Prostate gland (tissue), 2 donors: ENCODE measurements at regions not wholly inside any gene's neighbourhood (a gene's known extent, or its start where the extent isn't known, plus 50 kb on each side); places are given as distances from the start of the nearest gene placed in this dataset.

Experiments used
- DNase-seq: peaks from one replicate; pipeline ENCODE4 v3.0.0-alpha.2; 2019; ENCODE audit warnings: low spot score
- H3K27ac ChIP-seq, 2 donors: fragments of 200-600 bp; sonication (generic); 2 replicates each; pipeline ENCODE4 v1.5.1; 2017 to 2019
- H3K27me3 ChIP-seq: fragments of 200-600 bp; sonication (generic); replicated peaks from 2 replicates; pipeline ENCODE4 v1.5.1; 2019; ENCODE audit not compliant: insufficient read depth
- H3K36me3 ChIP-seq, 2 donors: fragments of 200-600 bp; sonication (generic); 1 replicate in 1 of 2; 2 replicates in 1 of 2; pipeline versions ENCODE4 v1.5.1 to v1.8.1; 2017 to 2019
- H3K4me1 ChIP-seq: fragments of 200-600 bp; sonication (generic); replicated peaks from 2 replicates; pipeline ENCODE4 v1.5.1; 2019
- H3K4me3 ChIP-seq, 2 donors: fragments of 200-600 bp; sonication (generic); 2 replicates each; pipeline ENCODE4 v1.5.1; 2017 to 2019
- H3K9me3 ChIP-seq: fragments of 200-600 bp; sonication (generic); 2 replicates; pipeline ENCODE4 v1.5.1; 2017
- POLR2A ChIP-seq: fragments of 450-650 bp; IDR thresholded peaks from one replicate; pipeline ENCODE4 v1.6.1; 2016; ENCODE audit warnings: antibody characterized with exemption, mild to moderate bottlenecking
- POLR2AphosphoS5 ChIP-seq: sonication (generic); formaldehyde crosslinking; IDR thresholded peaks from one replicate; pipeline ENCODE4 v1.6.1; 2017; ENCODE audit warnings: antibody characterized with exemption
- WGBS: methylation state at CpG from one replicate; pipeline ENCODE4 v1.1.5; 2018; 5-methylcytosine and 5-hydroxymethylcytosine counted together
- intact Hi-C: fragments of 100-400 bp; cut with DNase I; formaldehyde crosslinking; loops from one replicate; pipeline ENCODE4 v1.14.2; 2022
- TF ChIP-seq, protein P1 (sequence below), 4 experiments: fragments of 200-600 bp in 2 of 4; fragments of 450-650 bp in 2 of 4; sonication (generic) in 2 of 4; IDR thresholded peaks; 1 replicate in 3 of 4; 2 replicates in 1 of 4; pipeline ENCODE4 v1.5.1; 2016 to 2019; ENCODE audit warnings: antibody characterized with exemption in 4 of 4, mild to moderate bottlenecking in 2 of 4, moderate library complexity in 2 of 4

DNA sequence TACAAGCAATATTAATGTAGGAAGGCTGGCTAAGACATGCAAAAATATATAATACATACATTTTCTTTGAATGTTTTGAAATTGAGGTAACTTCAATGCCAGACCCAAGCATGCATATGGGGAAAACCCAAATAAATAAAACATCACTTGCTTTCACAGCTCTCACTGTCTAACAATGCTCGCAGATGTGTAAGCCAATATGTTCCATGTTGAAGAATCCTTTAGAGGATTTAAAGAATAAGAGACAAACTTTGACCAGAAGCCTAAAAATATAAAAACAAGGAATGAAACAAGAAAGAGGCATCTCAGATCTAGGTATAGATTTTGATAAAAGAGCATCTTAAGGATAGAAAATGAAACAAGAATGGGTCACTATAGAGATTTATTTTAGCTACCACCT is 354.2 kb downstream of the CDH10 start:
- Histone ChIP-seq H3K4me3 (no peak overlapping the region), H3K4me1 (no peaks in the 10 kb centered on the region), H3K9me3 (no peaks in the 10 kb centered on the region), H3K27me3 (no peaks in the 10 kb centered on the region), H3K36me3 (no peaks in the 10 kb centered on the region), H3K27ac (no peak overlapping the region)
- WGBS = 86% methylated on average over 1 of the region's 1 CpG
- TF ChIP-seq, protein P1, sequence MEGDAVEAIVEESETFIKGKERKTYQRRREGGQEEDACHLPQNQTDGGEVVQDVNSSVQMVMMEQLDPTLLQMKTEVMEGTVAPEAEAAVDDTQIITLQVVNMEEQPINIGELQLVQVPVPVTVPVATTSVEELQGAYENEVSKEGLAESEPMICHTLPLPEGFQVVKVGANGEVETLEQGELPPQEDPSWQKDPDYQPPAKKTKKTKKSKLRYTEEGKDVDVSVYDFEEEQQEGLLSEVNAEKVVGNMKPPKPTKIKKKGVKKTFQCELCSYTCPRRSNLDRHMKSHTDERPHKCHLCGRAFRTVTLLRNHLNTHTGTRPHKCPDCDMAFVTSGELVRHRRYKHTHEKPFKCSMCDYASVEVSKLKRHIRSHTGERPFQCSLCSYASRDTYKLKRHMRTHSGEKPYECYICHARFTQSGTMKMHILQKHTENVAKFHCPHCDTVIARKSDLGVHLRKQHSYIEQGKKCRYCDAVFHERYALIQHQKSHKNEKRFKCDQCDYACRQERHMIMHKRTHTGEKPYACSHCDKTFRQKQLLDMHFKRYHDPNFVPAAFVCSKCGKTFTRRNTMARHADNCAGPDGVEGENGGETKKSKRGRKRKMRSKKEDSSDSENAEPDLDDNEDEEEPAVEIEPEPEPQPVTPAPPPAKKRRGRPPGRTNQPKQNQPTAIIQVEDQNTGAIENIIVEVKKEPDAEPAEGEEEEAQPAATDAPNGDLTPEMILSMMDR (IDR thresholded peaks at IDR 0.05) = no peak
- TF ChIP-seq POLR2A (no peak), POLR2AphosphoS5 (no peak)
- intact Hi-C loops = no loop called here
- DNase-seq = no peak

DNA sequence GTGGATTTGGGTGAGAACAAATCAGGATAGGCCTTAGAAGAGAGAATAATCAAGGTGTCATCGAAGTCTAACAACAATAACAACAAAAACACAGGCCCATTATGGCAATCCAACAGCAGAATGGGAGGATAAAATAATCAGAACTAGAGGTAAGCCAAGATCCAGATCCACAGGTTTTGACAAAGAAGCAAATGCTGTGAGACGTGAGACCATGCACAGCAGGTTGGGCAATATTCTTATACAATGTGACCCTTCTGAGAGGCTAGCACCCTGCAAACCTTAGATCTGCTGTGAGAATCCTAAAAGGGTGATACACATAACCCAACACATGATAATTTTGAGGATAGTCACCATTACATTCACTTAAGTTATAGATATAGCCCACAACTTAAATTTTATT is 352.9 kb downstream of the CDH10 start:
- TF ChIP-seq POLR2A = no peak
- H3K27me3 ChIP-seq = no peaks in the 10 kb centered on the region
- H3K36me3 ChIP-seq = no peaks in the 10 kb centered on the region
- WGBS = 79% methylated on average over 2 of the region's 2 CpGs
- H3K9me3 ChIP-seq = no peaks in the 10 kb centered on the region
- H3K4me3 ChIP-seq = no peak overlapping the region
- no peak overlapping the region for H3K27ac ChIP-seq
- intact Hi-C loops = no loop called here
- H3K4me1 ChIP-seq = no peaks in the 10 kb centered on the region
- no peak for DNase-seq

DNA sequence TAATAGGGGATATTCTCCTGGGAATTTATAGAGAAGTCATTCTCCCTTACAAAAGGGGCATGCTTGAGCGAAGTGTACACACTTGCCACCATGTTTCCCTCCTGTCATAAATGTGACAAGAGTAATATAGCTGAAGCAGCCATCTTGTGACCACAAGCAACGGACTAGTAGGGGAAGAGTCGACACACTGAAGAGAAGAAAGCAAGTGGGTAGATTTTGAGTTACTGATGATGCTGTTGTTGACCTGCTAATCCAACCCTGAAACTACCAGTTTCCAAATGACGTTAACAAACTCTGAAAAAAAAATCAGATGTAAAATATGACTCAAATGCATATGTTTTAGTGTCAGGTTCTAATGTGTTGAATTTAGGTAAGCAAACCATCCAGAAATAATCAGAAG is 350.4 kb downstream of the CDH10 start:
- 70% methylated on average over 4 of the region's 4 CpGs for WGBS
- TF ChIP-seq POLR2A (no peak), POLR2AphosphoS5 (no peak)
- TF ChIP-seq, protein P1 (IDR thresholded peaks at IDR 0.05) = no peak
- H3K4me3 ChIP-seq = no peak overlapping the region
- no peaks in the 10 kb centered on the region for H3K9me3 ChIP-seq
- DNase-seq = no peak
- no peak overlapping the region for H3K27ac ChIP-seq
- no peaks in the 10 kb centered on the region for H3K4me1 ChIP-seq
- no peaks in the 10 kb centered on the region for H3K27me3 ChIP-seq
- intact Hi-C loops = no loop called here
- H3K36me3 ChIP-seq = no peaks in the 10 kb centered on the region

DNA sequence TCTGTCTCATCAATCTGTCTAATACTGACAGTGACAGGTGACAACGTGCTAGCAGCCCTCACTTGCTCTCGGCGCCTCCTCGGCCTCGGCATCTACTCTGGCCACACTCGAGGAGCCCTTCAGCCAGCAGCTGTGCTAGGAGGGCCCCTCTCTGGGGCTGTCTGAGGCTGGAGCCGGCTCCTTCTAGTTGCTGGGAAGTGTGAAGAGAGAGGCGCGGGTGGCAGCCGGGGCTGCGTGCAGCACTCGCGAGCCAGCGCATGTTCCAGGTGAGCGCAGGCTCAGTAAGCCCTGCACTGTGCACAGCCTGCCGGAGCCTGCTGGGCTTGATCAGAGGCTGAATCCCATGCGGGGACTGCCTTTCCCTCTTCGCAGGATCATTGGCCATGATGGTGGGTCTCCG is 330.7 kb downstream of the CDH10 start:
- TF ChIP-seq, protein P1 (IDR thresholded peaks at IDR 0.05) = no peak
- TF ChIP-seq POLR2A (no peak), POLR2AphosphoS5 (no peak)
- H3K27me3 ChIP-seq = no peaks in the 10 kb centered on the region
- WGBS = 93% methylated on average over 19 of the region's 19 CpGs
- H3K9me3 ChIP-seq = no peaks in the 10 kb centered on the region
- DNase-seq = no peak
- no peaks in the 10 kb centered on the region for H3K36me3 ChIP-seq
- no peaks in the 10 kb centered on the region for H3K4me1 ChIP-seq
- H3K27ac ChIP-seq = no peak overlapping the region
- intact Hi-C loops = no loop called here
- no peak overlapping the region for H3K4me3 ChIP-seq

DNA sequence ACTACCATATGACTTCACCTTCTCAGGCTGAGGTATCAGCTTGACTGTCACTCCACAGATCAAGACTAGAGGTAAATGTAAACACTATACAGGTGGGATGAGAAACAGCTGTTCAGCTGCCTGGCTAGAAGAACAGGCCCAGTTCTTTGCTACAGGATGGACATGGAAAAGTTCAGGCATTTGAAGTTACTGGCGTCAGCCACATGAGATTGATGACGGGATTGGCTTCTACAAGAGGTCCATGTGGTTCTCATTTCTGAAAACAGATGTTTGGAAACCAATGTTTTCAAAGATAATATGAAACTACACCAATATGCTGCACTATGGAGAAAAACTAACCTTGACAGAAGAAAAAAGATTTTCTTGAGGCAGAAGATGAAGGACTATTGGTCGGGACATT is 324.1 kb downstream of the CDH10 start:
- Histone ChIP-seq H3K27ac (no peak overlapping the region), H3K36me3 (no peaks in the 10 kb centered on the region), H3K4me1 (no peaks in the 10 kb centered on the region), H3K27me3 (no peaks in the 10 kb centered on the region), H3K4me3 (no peak overlapping the region), H3K9me3 (no peaks in the 10 kb centered on the region)
- intact Hi-C loops = no loop called here
- no peak for DNase-seq
- 90% methylated on average over 3 of the region's 3 CpGs for WGBS
- TF ChIP-seq POLR2AphosphoS5 (no peak), POLR2A (no peak)
- TF ChIP-seq, protein P1 (IDR thresholded peaks at IDR 0.05) = no peak
